DND-41 (cell line): ENCODE measurements at regions not wholly inside any gene's neighbourhood (a gene's known extent, or its start where the extent isn't known, plus 50 kb on each side); places are given as distances from the start of the nearest gene placed in this dataset.

Source experiments
- ATAC-seq: fragments of 200-7000 bp; cut with Tn5 transposase; 3 replicates; pipeline ENCODE4 v1.9.1; 2021; ENCODE audit warnings: low read depth; ENCODE audit not compliant: insufficient read depth
- DNase-seq: peaks from one replicate; pipeline ENCODE4 v3.0.0-alpha.2; 2020
- H2AFZ ChIP-seq: 2 replicates; pipeline ENCODE4 v1.6.0; 2012; ENCODE audit warnings: low read depth, low read length
- H3K27ac ChIP-seq: 2 replicates; pipeline ENCODE4 v1.5.1; 2012; ENCODE audit warnings: low read length, inconsistent platforms
- H3K27me3 ChIP-seq: fragments of 200-600 bp; sonication (generic); 2 replicates; pipeline ENCODE4 v1.6.0; 2012; ENCODE audit warnings: low read length, mild to moderate bottlenecking, inconsistent platforms; ENCODE audit not compliant: insufficient read depth, poor library complexity
- H3K36me3 ChIP-seq: 2 replicates; pipeline ENCODE4 v1.5.1; 2012; ENCODE audit warnings: low read length, inconsistent platforms; ENCODE audit not compliant: insufficient read depth
- H3K4me1 ChIP-seq: 2 replicates; pipeline ENCODE4 v1.5.1; 2012; ENCODE audit warnings: mild to moderate bottlenecking, low read length; ENCODE audit not compliant: insufficient read depth
- H3K4me2 ChIP-seq: 2 replicates; pipeline ENCODE4 v1.6.0; 2012; ENCODE audit warnings: mild to moderate bottlenecking, moderate library complexity, low read length, inconsistent platforms; ENCODE audit not compliant: insufficient read depth
- H3K4me3 ChIP-seq, 2 experiments: fragments of 200-600 bp in 1 of 2; shearing (Covaris generic) in 1 of 2; 2 replicates each; pipeline ENCODE4 v1.5.1; 2012 to 2016; ENCODE audit warnings: inconsistent platforms in 2 of 2, low read length in 2 of 2, mild to moderate bottlenecking in 2 of 2, low read depth in 1 of 2, moderate library complexity in 1 of 2
- H3K79me2 ChIP-seq: 2 replicates; pipeline ENCODE4 v1.6.0; 2012; ENCODE audit warnings: low read length, inconsistent platforms; ENCODE audit not compliant: insufficient read depth
- H3K9ac ChIP-seq: 2 replicates; pipeline ENCODE4 v1.6.0; 2012; ENCODE audit warnings: low read depth, mild to moderate bottlenecking, inconsistent platforms, low read length, moderate library complexity
- H3K9me3 ChIP-seq: 2 replicates; pipeline ENCODE4 v1.5.1; 2012; ENCODE audit warnings: low read length, moderate library complexity, mild to moderate bottlenecking, inconsistent platforms; ENCODE audit not compliant: insufficient read depth, severe bottlenecking
- H4K20me1 ChIP-seq: 2 replicates; pipeline ENCODE4 v1.6.0; 2012; ENCODE audit warnings: low read length; ENCODE audit not compliant: insufficient read depth
- EZH2 ChIP-seq: IDR thresholded peaks from 3 replicates; pipeline ENCODE4 v1.6.1; 2012; ENCODE audit warnings: borderline replicate concordance, low read depth, mild to moderate bottlenecking, moderate library complexity, low read length, inconsistent platforms; ENCODE audit not compliant: severe bottlenecking
- TF ChIP-seq, protein P1 (sequence below): IDR thresholded peaks from 2 replicates; pipeline ENCODE4 v1.5.1; 2012; ENCODE audit warnings: borderline replicate concordance, low read length, moderate library complexity, mild to moderate bottlenecking; ENCODE audit not compliant: poor library complexity, severe bottlenecking; ENCODE audit errors: extremely low read depth

DNA sequence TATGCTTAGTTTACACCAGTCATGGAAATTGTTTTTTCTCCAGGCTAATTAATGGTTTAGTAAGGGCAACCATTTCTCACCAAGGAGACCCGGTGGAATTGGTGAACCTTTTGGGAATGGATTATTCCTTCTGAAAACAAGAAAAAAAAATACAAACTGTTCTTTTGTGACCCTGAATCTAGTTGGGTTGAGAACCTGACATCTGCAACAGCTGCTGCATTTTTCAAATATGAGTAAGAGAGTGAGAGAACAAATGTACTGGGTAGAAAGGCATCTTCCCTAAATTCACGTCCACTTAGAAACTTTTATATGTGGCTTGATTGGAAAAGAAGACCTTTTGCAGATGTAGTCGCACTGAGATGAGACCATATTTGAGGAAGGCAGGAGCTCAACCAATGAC, 553.4 kb upstream of the EPHA7 start:
- Histone ChIP-seq H3K36me3 (no peaks in the 10 kb centered on the region), H3K27me3 (no peaks in the 10 kb centered on the region), H4K20me1 (no peaks in the 10 kb centered on the region), H3K9me3 (no peaks in the 10 kb centered on the region), H3K9ac (no peak overlapping the region), H3K4me2 (no peak overlapping the region), H3K4me1 (no peaks in the 10 kb centered on the region), H3K4me3 (no peak overlapping the region), H3K27ac (no peak overlapping the region), H3K79me2 (no peaks in the 10 kb centered on the region), H2AFZ (no peak overlapping the region)
- TF ChIP-seq, protein P1, sequence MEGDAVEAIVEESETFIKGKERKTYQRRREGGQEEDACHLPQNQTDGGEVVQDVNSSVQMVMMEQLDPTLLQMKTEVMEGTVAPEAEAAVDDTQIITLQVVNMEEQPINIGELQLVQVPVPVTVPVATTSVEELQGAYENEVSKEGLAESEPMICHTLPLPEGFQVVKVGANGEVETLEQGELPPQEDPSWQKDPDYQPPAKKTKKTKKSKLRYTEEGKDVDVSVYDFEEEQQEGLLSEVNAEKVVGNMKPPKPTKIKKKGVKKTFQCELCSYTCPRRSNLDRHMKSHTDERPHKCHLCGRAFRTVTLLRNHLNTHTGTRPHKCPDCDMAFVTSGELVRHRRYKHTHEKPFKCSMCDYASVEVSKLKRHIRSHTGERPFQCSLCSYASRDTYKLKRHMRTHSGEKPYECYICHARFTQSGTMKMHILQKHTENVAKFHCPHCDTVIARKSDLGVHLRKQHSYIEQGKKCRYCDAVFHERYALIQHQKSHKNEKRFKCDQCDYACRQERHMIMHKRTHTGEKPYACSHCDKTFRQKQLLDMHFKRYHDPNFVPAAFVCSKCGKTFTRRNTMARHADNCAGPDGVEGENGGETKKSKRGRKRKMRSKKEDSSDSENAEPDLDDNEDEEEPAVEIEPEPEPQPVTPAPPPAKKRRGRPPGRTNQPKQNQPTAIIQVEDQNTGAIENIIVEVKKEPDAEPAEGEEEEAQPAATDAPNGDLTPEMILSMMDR: no peak
- TF ChIP-seq EZH2: no peak
- ATAC-seq (no peak), DNase-seq (no peak)

- Histone ChIP-seq H3K9ac (no peak overlapping the region), H3K27ac (no peak overlapping the region), H4K20me1 (no peaks in the 10 kb centered on the region), H3K9me3 (no peaks in the 10 kb centered on the region), H3K4me2 (no peak overlapping the region), H3K4me1 (no peaks in the 10 kb centered on the region), H2AFZ (no peak overlapping the region), H3K4me3 (no peak overlapping the region), H3K79me2 (no peaks in the 10 kb centered on the region), H3K36me3 (no peaks in the 10 kb centered on the region), H3K27me3 (no peaks in the 10 kb centered on the region)
- ATAC-seq (no peak), DNase-seq (no peak)
- TF ChIP-seq EZH2: no peak
- TF ChIP-seq, protein P1: no peak
These were observed 551.3 kb upstream of the EPHA7 start for GRCh38 chr6:93970684-93971083.

DNA sequence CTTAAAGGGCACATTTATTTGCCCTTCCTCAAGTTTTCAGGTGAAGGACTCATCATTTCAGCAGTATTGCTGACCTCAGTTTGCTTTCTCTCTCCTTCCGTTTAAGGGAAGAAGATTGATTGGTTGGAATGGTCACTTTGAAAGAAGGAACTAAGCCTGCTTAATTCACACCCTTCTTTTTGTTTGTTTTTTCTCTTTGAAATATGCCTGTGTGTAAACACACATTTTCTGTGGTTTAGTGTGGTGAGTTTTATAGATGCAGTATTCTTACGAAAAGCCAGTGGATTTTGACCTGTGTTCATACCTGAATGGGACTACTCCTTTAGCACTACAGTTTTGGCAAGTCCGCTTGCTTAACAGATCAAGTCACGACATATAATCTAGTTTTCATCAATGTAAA, 548.8 kb upstream of the EPHA7 start:
- DNase-seq: no peak
- Histone ChIP-seq H3K36me3 (no peaks in the 10 kb centered on the region), H4K20me1 (no peaks in the 10 kb centered on the region), H3K4me1 (no peaks in the 10 kb centered on the region), H3K27me3 (no peaks in the 10 kb centered on the region), H3K9ac (no peak overlapping the region), H2AFZ (no peak overlapping the region), H3K9me3 (no peaks in the 10 kb centered on the region), H3K79me2 (no peaks in the 10 kb centered on the region), H3K27ac (no peak overlapping the region), H3K4me3 (no peak overlapping the region), H3K4me2 (no peak overlapping the region)
- TF ChIP-seq EZH2: no peak
- TF ChIP-seq, protein P1: no peak
- ATAC-seq: no peak

DNA sequence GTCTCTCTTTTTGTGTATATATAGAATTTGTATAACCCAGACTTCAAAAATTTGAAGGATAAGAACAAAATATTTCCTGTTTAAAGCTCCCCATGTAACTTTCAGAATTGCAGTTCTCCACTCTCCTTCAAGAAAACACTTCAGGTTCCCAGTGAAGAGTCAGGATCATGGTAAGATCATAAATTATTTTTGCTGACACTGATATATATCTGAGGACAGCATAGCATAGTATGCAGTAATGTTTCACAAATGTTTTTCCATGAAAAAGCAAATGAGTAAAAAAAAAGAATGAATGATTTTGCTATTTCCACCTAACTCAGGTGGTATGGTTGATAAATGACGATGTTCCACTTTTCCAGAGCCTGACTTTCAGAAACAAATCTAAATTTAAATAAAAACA, 545.6 kb upstream of the EPHA7 start:
- Histone ChIP-seq H3K4me1 (no peaks in the 10 kb centered on the region), H3K27me3 (no peaks in the 10 kb centered on the region), H3K4me2 (no peak overlapping the region), H4K20me1 (no peaks in the 10 kb centered on the region), H3K9ac (no peak overlapping the region), H3K9me3 (no peaks in the 10 kb centered on the region), H3K27ac (no peak overlapping the region), H3K4me3 (no peak overlapping the region), H3K36me3 (no peaks in the 10 kb centered on the region), H3K79me2 (no peaks in the 10 kb centered on the region), H2AFZ (no peak overlapping the region)
- ATAC-seq: no peak
- DNase-seq: no peak
- no peak for TF ChIP-seq EZH2
- TF ChIP-seq, protein P1: no peak
